CD1c-positive myeloid dendritic cell (primary cell): ENCODE measurements at regions not wholly inside any gene's neighbourhood (a gene's known extent, or its start where the extent isn't known, plus 50 kb on each side); places are given as distances from the start of the nearest gene placed in this dataset.
"Not testable (repeated sequence)": the region's sequence is repeated elsewhere in the genome, so short reads cannot be mapped to it uniquely, and the experiment has no call there.

Experiments used
- DNase-seq: peaks from one replicate; pipeline ENCODE4 v3.0.0-alpha.2; 2016; ENCODE audit errors: extremely low spot score

DNA sequence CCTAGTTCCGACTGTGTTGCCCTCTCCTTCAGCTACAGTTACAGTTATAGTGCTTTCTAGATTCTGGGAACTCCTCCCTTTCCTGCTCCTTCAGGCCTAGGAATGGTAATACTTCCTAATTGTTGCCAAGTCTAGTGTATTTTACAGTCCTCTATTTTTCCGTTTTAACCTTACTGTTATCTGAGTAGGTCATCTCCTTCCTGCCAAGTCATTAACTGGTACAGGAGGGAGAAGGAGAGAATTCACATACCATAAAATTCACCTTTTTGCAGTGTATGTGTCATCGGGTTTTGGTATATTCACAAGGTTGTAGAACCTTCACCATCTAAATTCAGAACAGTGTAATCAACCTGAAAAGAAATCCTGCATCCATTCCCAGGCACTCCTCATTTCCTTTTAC, 335.4 kb upstream of the MEF2C start:
- DNase-seq: no peak

DNA sequence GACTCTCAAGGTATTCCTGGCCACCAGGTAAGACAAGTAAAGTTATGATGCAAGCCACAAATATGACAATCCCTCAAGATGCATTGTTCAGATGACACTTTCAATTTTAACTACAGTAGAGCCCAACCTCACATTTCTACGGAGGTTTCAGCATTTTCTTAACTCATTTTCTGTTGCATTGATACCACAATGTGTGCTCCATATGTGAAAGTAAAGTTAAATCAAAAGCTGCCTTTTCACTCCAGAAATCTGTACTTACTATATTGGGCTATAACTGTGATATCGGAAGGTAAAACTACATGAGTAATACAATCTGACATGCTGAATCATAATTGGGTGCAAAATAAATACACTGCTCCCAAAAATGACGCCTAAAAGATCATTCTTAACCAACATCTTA, 333.6 kb upstream of the MEF2C start:
- no peak for DNase-seq

DNA sequence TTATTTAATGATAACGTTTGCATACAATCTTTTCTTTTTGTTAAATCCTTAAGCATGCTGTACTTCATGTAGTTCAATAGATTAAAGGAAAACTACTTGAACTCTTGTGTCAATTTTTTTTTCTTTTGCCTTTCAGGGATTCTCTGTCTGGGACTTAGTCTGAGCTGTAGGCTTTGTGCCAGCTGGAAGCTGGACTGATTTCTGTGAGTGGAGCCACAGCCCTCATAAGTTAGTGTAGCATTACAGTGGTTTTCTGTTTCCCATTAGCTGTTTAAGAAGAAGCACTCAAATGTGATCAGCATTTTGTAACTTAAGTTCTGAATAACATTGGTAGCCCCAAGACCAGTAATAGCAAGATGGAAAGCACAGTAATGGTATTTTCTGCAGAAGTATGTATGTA, 330.6 kb upstream of the MEF2C start:
- DNase-seq: no peak

DNA sequence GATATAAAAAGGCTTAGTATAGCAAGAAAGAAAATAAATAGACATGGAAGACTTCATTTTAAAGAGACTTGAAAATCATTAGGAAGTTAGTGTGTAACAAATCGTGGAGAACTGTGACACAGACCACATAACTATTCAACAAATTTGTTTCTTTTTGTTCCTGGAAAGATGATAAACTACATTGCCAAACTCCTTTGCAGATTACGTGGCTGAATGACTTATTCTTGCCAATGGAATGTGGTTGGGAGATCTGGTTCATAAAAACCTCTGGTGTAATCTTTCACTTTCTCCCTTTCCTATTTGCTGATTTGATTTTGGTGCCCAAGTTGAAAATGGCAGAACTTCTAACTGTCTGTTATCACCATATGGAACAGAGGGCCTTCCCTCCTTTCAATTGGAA, 328.9 kb upstream of the MEF2C start:
- DNase-seq: no peak

DNA sequence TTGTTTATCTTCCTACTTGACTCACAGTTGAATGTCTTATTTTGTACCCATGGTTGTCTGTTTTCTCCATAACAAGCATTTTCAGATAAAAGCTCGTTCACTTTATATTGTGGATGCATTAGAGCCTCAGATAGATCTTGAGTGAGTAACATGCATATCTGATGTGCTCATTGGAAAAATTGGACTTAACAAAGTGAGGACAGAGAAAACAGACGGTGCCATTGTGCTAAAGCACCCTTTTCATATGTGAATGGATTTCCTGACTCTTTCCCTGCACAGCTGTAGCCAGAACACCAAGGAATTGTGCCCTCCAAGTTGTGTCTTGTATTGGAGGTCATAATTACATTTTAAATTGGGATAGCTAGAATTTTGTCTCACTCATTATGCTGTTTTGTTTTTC, 325.8 kb upstream of the MEF2C start:
- DNase-seq: no peak

DNA sequence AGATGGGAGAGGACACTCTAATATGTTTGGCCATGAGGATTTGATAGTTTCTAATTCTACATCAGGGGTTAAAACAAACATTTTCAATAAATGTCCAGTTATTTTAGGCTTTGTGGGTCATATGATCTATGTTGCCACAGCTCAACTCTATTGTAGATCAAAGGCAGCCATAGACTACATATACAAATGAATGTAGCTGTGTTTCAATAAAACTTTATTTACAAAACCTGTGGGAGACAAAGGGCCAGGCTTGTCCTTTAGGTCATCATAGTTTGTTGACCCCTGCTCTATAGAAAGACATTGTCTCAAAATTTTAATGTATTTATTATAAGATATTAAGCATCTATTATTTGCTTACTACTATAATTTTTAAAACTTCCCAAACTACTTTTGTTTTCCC, 325.4 kb upstream of the MEF2C start:
- DNase-seq: no peak

DNA sequence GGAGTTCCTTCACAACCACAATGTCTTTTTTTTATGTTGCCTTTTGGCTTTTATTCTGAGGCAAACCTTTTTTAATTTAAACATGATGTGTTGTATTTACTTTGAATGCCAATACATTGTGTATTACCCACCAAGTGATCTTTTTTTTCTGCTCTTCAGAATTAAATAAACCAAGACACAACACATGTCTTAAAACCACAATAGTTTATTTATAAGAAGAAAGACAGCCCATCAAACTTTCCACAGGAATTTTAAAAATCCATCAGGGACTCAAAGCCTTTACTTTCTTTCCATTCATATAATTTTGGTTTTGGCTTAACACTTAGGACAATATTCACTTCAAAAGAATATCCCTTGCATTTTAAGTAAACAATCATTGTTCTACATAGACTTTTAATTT, 321.8 kb upstream of the MEF2C start:
- DNase-seq: no peak

DNA sequence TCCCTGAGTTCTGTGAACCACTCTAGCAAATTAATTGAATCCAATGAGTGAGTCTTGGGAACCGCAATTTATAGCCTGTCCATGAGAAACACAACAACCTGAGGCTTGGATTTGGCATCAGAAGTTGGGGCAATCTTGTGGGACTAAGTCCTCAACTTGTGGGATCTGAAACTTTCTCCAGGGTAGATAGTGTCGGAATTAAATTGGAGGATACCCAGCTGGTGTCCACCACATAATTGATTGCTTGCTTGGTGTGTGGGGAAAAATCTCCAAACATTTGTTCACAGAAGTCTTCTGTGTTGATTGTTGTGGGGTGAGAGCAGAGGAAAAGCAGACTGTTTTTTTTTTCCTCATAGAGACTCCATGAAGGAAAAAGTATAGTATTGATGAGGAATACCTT, 320.6 kb upstream of the MEF2C start:
- DNase-seq: no peak

DNA sequence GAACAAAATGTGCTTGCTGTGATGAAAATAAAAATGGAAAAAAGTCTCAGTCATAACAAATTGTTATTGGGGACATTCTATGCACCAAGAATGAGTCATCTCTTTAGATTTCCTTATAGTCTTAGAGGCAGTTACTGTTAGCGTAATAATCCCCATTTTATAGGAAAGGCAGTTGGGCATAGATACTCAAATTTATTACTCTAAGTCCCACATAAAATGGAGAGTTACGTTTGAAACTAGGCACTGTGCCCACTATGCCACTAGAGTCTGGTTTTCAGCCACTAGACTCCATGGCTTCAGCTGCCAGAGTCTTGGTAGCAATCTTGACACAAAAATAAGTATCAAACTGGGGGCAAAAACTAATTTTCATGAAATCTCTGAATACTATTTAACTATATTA, 317.9 kb upstream of the MEF2C start:
- DNase-seq: no peak

DNA sequence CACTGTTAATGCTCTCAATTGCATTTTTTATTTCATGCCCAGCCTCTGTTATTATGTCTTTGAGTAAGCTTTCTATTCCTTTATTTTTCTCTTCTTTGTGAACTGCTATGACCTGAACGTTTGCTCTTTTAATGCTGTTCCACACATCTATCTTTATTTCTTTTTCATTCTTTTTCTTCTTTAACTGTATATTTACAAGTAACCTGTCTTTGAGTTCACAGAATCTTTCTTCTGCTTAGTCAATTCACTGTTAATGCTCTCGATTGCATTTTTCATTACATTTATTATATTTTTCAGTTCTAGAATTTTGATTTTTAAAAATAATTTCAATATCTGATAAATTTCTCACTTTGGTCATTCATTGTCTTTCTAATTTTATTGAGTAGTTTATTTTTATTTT, 316.3 kb upstream of the MEF2C start:
- no peak for DNase-seq

DNA sequence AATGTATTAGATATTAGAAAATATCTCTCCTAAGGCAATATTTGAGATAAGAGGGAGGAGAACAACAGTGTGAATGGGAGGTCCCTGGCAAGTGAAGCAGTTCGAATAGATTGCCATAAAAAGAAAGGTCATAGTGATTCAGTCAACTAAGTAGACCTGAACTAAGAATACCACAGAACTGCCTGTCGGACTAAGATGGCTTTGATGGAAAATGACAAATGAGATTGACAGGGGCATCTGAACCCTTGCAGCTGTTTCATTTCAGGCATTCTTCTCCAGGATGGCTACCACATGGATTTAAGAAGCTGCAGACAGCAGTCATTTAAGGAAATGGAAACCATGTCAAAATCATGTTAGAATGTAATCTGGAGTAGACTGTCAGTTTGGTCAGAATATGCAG, 308.4 kb upstream of the MEF2C start:
- no peak for DNase-seq

DNA sequence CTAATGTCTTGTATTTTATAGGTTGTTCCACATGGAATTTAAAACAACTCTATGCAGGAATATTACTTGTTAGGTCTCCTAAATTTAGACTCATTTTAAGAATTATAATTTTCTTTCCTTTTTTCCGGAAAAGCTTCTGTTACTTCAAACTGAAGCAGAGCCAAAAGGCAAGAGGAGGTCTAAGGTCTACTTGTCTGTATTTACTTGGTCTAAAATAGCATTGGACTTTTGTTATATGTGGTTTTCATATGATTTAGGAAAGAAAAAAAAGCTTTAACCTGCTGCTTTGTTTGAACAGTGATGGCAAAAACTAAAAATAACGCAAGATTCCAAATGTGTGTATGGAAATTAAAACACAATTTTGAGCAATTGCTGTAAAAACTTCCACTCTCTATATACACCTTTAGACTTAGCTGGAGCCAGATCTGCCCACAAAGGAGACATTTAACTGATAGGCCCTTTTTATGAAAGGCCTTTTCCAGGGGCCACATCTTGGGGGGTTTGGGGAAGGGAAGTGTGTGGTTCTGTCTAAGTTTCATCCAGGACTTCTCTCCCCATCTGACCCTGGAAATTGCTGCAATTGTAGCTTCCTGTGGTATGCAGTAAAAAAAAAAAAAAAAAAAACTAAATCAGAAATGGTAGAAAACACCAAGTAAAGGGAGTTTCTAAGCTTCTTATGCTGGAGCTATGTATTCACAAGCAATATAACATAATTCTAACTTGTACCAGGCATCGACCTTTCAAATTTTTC, 307.7 kb upstream of the MEF2C start:
- DNase-seq: no peak

DNA sequence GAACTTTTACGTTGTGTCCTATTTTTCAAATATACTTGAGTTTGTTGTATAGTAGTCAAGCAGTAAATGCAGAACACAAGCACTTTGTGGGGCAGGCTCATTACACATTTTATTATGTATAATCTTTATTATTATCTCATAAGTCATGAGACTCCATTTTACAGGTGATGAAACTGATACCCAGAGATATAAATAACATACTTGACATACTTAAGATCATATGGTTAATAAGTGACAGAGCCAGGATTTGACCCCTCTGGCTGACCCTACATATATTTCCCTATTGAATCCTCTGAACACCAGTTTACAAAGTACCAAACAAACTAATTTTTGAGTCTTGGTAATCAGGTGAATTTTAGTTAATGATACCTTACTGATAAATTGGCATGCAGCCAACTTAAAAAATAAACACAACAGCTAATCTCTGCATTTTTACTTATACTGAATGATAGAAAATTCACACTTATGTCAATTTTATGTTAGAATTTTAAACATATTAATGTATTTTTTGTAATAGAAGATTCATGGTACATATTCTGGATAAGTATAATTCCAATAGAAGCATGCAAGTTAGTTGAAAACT, 305.0 kb upstream of the MEF2C start:
- DNase-seq: no peak

DNA sequence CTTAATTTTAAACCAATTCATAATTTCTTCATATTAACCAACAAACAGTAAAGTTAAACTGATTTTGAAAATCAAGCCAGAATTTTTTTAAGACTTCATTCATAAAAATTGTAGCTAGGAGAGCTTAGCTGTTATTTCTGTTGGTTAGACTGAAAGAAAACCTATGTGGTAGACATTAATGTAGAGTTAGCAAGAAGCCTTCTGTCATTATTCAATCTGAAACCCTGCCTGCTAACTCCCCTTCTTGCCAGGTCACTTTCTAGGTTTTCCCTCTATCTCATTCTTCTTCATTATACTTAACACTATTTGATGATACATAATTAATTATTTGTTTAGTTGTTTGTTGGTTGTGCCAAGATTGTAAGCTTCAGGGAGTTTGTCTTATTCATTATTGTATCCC, 304.3 kb upstream of the MEF2C start:
- DNase-seq: no peak

DNA sequence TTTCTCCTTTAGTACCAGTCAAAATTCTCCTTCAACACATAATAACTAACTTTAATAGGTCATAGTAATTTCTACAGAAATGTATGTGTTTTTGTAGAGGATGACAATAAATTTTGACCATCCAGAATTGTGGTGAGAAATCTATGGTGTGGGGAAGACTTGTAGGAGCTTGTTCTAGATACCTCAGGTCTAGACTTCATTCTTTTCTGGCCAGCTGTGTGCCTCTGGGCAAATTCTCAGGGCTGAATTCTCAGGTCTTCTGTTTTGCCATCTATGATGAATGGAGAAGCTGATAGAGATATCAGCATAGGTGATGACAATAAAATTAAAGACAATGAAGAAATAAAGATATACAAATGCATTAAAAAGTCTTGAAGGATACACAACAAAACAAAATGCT, 298.6 kb upstream of the MEF2C start:
- DNase-seq: no peak

DNA sequence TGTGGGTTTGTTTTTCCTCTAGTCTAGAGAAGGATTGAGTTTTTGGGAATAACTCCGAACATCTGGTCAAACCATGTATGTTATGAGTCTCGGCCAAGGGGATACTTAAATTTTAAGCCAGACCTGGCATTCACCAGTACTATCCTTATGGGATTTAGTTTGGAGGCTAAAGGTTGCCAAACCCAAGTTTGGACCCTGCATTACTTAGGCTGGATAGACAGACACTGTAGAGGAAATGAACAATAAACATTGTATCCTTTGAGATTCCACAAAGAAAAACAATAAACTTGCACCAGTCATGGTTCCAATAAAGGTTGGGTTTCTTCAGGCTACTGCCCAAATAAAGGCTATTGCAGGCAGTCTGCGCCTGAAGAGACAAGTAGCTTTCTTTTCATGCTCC, 296.7 kb upstream of the MEF2C start:
- no peak for DNase-seq

DNA sequence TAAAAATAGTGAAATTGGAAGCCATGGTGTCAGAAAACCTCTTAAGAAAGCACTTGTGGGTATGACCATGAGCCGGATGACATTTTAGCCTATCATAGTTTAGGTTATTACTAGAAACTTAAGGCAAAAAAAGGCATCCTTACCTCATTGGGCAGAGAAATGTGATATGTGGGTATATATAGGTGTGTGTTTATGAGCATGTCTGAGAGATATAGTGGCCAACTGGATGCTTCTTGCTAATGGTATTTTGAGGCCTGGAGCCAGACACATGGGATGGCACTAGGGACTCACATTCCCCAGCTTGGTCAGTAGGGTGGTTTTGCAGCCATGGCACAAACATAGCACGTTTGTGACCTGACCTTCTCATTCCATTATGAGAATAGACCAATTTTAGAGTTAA, 295.6 kb upstream of the MEF2C start:
- no peak for DNase-seq

DNA sequence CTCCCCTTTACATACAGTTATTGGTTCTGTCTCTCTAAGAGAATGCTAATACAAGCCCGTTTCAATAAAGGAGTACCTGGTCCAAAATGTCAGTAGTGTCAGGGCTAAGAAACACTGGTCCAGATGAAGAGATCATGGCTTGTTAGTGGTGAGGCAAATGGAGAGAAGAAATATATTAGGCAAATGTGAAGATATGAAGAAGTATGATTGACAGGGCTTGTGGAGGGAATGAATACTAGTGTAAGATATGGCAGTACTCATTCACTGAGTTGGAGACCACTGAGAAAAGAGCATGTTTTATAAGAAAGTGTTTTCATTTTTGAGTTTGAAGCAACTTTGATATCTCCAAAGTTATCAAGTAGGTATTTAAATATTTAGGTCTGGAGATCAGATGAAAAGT, 290.5 kb upstream of the MEF2C start:
- DNase-seq: no peak

DNA sequence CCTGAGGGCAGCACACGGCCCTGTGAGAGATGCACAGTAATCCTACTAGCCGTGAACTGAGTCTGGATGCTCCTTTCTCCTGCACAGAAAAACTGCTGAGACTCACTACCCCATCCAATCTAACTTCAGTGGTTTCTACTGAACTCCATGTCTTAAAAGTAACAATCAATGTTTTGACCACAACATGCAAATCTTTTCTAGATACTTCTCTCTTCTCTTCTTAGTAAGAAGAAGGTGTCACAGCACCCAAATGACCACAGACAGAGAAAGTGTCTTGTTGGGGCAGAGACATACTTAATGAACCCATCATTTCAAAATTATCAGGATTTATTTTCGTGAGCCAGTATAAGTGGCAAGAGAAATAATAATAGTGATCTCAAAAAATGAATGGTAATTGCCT, 285.8 kb upstream of the MEF2C start:
- no peak for DNase-seq

DNA sequence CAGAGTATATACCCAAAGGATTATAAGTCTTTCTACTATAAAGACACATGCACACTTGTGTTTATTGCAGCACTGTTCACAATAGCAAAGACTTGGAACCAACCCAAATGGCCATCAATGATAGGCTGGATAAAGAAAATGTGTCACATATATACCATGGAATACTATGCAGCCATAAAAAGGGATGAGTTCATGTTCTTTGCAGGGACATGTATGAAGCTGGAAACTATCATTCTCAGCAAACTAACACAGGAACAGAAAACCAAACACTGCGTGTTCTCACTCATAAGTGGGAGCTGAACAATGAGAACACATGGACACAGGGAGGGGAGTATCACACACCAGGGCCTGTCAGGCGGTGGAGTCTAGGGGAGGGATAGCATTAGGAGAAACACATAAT, 281.7 kb upstream of the MEF2C start:
- not testable (repeated sequence) for DNase-seq

DNA sequence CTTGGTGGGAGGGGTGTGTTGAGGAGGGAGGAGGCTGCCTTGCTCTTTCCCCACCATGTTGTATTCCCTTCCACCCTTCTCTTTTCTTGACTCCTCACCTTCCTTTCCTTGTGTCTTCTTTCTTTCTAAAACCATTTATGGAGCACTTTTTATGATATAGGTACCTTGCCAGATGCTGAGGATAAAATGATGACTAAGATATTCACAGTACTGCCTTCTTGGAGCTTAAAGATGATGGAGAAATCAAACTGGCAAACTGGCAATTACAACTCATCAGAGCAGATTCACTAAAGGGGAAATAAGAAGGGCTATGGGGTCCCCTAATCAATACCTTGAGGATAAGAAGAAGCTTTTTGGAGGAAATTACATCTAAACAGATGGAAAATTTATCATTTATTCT, 273.2 kb upstream of the MEF2C start:
- DNase-seq: no peak

DNA sequence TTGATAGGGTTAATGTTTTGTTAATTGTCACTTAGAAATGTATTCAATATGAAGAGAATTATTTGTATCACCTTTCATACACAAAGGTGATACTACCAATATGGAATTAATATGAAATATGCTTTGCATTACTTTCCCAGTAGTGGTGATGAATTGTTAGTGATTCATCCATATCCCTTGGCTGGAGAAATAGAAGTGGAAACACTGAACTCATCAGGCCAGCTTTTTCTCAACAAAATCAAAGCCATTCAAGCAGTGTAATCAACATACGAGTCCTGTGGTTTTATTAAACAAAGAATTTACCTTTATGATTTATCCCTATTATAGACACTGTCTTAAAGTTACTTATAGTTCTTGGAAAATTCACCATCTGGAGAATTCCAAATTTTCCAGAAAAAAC, 264.0 kb upstream of the MEF2C start:
- no peak for DNase-seq

DNA sequence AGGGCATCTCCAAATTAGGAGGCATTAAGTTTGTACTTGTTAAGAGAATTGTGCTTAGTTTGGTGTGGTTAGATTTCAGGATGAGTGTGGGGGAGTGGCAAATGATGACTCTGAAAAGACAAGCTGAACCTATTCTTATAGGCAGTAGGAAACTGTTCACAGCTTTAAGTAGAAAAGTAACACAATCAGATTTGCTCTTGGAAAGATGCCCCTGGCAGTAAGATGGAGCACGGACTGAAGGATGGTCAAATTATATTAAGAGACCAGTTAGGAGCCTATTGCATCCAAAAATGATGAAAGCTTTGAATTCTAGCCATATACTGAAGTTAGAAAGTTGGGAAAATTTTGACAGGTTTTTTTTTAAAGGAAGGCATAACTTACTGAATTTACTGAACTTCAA, 254.2 kb upstream of the MEF2C start:
- DNase-seq: no peak

DNA sequence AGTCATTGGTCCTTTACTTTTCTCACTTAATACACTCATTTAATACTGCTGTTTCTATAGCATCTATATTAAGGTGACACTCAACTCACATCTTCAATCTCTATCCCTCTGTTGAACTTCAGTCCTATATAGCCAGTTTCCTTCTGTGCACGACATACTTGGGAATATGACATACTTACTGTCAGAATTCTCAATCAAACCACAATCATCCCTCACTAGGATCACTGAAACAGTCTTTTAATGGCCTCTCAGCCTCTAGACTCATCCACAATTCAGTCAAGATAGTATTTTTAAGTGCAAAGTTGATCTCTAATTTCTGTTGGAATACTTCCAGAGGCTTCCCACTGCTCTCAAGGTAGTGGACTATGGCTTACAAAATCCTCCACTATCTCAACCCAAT, 251.0 kb upstream of the MEF2C start:
- DNase-seq: no peak
